Lower leg skin (tissue), 4 donors: ENCODE measurements at regions not wholly inside any gene's neighbourhood (a gene's known extent, or its start where the extent isn't known, plus 50 kb on each side); places are given as distances from the start of the nearest gene placed in this dataset.

Experiments
- DNase-seq, 2 donors: peaks; one replicate each; pipeline ENCODE4 v3.0.0-alpha.2; 2019; ENCODE audit warnings: low spot score in 2 of 2
- H3K4me3 ChIP-seq: fragments of 200-600 bp; sonication (generic); 2 replicates; pipeline ENCODE4 v1.5.1; 2017; ENCODE audit warnings: mild to moderate bottlenecking, low read depth; ENCODE audit not compliant: poor library complexity, severe bottlenecking
- CTCF ChIP-seq, 3 donors: fragments of 450-650 bp; IDR thresholded peaks; one replicate each; pipeline ENCODE4 v1.5.1; 2016; ENCODE audit warnings: antibody characterized with exemption in 3 of 3, mild to moderate bottlenecking in 3 of 3, moderate library complexity in 2 of 3
- POLR2A ChIP-seq, 2 donors: fragments of 450-650 bp; IDR thresholded peaks; one replicate each; pipeline ENCODE4 v1.6.1; 2016 to 2017; ENCODE audit warnings: antibody characterized with exemption in 2 of 2, mild to moderate bottlenecking in 1 of 2, moderate library complexity in 1 of 2
- WGBS, 2 donors: methylation state at CpG; one replicate each; pipeline ENCODE4 v1.1.5; 2018; 5-methylcytosine and 5-hydroxymethylcytosine counted together
- intact Hi-C: fragments of 100-400 bp; cut with DNase I; formaldehyde crosslinking; loops from one replicate; pipeline ENCODE4 v1.15.0; 2023; ENCODE audit warnings: low total_unique reads

GRCh38 chr4:35229021-35229420 lies 1015.3 kb downstream of the ARAP2 start:
- intact Hi-C loops: no loop called here
- no peak for DNase-seq
- TF ChIP-seq CTCF (IDR thresholded peaks at IDR 0.05) (no peak), POLR2A (IDR thresholded peaks at IDR 0.05) (no peak)
- no peak overlapping the region for H3K4me3 ChIP-seq
- 71 to 78% methylated on average over 2 of the region's 2 CpGs for WGBS, 2 donors

GRCh38 chr4:35237924-35238323 lies 1006.4 kb downstream of the ARAP2 start:
- intact Hi-C loops: no loop called here
- no peak for TF ChIP-seq POLR2A (IDR thresholded peaks at IDR 0.05)
- no peak for TF ChIP-seq CTCF (IDR thresholded peaks at IDR 0.05)
- H3K4me3 ChIP-seq: no peak overlapping the region
- whole genome bisulfite sequencing, 2 donors: 66 to 70% methylated on average over 4 of the region's 4 CpGs
- DNase-seq: no peak

GRCh38 chr4:35238793-35239192 lies 1005.5 kb downstream of the ARAP2 start:
- DNase-seq: no peak

GRCh38 chr4:35246493-35246892 lies 997.8 kb downstream of the ARAP2 start:
- WGBS, 2 donors: 88 to 95% methylated on average over 1 of the region's 1 CpG
- no peak for DNase-seq
- no peak for TF ChIP-seq CTCF (IDR thresholded peaks at IDR 0.05)
- intact Hi-C loops: no loop called here
- H3K4me3 ChIP-seq: no peak overlapping the region

More at GRCh38 chr4:35238793-35239192, 1005.5 kb downstream of the ARAP2 start:
- TF ChIP-seq POLR2A (IDR thresholded peaks at IDR 0.05) (no peak), CTCF (IDR thresholded peaks at IDR 0.05) (no peak)
- intact Hi-C loops: no loop called here
- H3K4me3 ChIP-seq: no peak overlapping the region

- WGBS, 2 donors: 14 to 19% methylated on average over 3 of the region's 3 CpGs
- peak in 1 of 2 donors; percentile 20 for DNase-seq
- intact Hi-C loops: no loop called here
- H3K4me3 ChIP-seq: no peak overlapping the region
- TF ChIP-seq POLR2A (IDR thresholded peaks at IDR 0.05) (no peak), CTCF (IDR thresholded peaks at IDR 0.05) (no peak)
These were observed 997.3 kb downstream of the ARAP2 start for GRCh38 chr4:35247047-35247446.

GRCh38 chr4:35250331-35250730 lies 994.0 kb downstream of the ARAP2 start:
- intact Hi-C loops: no loop called here
- H3K4me3 ChIP-seq: no peak overlapping the region
- DNase-seq: no peak
- TF ChIP-seq CTCF (IDR thresholded peaks at IDR 0.05): no peak
- no peak for TF ChIP-seq POLR2A (IDR thresholded peaks at IDR 0.05)
